HG03442 (cell line): ENCODE measurements at regions not wholly inside any gene's neighbourhood (a gene's known extent, or its start where the extent isn't known, plus 50 kb on each side); places are given as distances from the start of the nearest gene placed in this dataset.
"Not testable (repeated sequence)": the region's sequence is repeated elsewhere in the genome, so short reads cannot be mapped to it uniquely, and the experiment has no call there.

Source experiments
- ATAC-seq: cut with Tn5 transposase; IDR thresholded peaks from one replicate; pipeline ENCODE4 v1.9.1; 2021; ENCODE audit warnings: mild to moderate bottlenecking, moderate library complexity; ENCODE audit not compliant: unreplicated experiment

DNA sequence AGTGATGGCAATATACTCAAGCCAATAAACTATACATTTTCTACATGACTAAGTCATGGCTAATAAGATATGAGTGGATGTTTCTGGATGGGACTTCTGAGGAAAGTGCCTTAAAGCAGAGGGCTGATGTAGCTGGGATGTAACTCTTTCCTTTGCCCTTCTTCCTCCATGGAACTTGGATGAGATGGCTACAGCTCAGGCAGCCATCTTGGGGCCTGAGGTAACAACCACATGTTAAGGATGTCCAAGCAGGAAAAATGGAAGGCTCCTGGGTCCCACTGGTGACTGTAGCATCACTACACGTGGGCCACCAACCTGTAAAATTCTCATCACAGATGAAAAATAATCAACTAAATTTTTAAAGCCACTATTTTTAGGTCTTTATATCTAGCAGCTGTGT, 54.4 kb upstream of the GRIP1 start:
- no peak for ATAC-seq

- ATAC-seq: no peak
These were observed 55.0 kb upstream of the GRIP1 start for GRCh38 chr12:66733839-66734238.

GRCh38 chr12:66735275-66735674, 56.4 kb upstream of the GRIP1 start:
- no peak for ATAC-seq

DNA sequence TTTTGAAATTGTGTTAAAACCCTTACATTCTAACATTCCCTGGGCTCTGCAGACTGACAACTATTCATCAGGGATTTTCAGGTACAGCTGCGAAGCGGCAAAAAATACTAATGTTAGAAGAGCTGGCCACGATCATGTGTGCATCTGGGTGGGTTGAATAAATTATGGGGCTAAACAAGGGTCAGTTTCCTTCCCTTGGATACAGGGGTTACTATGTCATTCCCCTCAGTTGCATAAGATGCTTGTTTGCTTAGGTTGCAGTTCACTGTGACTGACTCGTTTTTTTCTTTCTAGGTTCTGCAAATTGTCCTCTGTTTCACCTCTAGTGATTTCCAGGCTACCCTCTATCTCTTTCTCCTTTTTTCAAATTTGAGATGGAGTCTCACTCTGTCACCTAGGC, 58.1 kb upstream of the GRIP1 start:
- no peak for ATAC-seq

DNA sequence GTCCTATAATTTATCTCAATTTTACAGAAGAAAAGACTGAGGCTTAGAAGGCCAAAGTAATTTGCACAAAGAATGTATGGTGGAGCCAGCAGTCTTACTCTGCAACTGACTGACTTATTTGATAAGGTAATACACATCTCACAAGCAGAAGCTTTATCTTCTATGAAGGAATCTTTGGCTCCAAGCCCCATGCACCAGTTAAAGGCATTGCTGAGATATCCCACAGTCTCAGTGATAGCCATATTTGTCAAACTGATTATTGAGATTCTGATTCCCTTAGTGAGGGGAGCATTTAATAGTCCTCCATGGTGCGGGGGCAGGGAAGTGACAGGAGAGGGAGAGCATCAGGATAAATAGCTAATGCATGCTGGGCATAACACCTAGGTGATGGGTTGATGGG, 60.4 kb upstream of the GRIP1 start:
- ATAC-seq: no peak

- no peak for ATAC-seq
These were observed 61.2 kb upstream of the GRIP1 start for GRCh38 chr12:66739940-66740651.

- no peak for ATAC-seq
These were observed 61.9 kb upstream of the GRIP1 start for GRCh38 chr12:66740732-66741131.

- ATAC-seq: no peak
These were observed 63.0 kb upstream of the GRIP1 start for GRCh38 chr12:66741919-66742318.

- no peak for ATAC-seq
These were observed 63.9 kb upstream of the GRIP1 start for GRCh38 chr12:66742508-66743367.

- ATAC-seq: no peak
These were observed 65.6 kb upstream of the GRIP1 start for GRCh38 chr12:66744461-66744860.

DNA sequence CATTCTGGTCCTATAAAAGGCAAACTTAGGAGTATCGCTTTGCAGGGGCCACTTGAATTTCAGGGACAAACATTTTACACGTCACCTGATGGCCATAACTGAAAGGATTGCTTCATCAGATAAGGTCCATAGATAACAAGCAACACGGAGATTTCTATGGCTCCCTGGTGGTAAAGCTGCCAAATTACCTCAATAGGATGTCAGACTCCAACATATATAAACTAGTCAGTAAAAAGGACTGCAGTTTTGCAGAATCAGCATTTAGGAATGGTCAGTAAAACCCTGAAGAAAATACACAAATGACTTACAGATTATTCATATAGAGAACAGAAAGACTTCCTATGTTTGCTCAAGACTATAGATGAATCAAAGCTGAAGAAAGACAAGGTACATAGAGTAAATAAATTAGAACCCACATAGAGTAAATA, 66.1 kb upstream of the GRIP1 start:
- no peak for ATAC-seq

GRCh38 chr12:66746489-66747201, 67.8 kb upstream of the GRIP1 start:
- ATAC-seq: no peak

- no peak for ATAC-seq
These were observed 72.7 kb upstream of the GRIP1 start for GRCh38 chr12:66751432-66752113.

- no peak for ATAC-seq
These were observed 74.9 kb upstream of the GRIP1 start for GRCh38 chr12:66753810-66754209.

- ATAC-seq: no peak
These were observed 77.0 kb upstream of the GRIP1 start for GRCh38 chr12:66755727-66756395.

DNA sequence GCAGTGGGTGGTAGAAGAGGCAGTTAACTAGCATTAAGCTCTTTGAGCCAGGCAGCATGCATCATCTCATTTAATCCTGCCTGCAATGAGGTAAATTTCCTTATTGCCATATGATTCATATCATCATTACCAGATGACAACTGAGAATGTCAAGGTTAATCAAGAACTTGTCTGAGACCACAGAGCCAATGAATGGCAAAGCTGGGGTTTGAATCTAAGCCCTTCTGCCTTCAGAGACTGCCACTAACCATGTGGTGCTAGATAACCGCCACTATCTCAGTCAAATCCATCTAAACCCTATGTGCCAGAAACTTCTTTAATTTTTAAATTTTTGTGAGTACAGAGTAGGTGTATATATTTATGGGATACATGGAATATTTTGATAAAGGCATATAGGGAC, 77.8 kb upstream of the GRIP1 start:
- ATAC-seq: no peak

DNA sequence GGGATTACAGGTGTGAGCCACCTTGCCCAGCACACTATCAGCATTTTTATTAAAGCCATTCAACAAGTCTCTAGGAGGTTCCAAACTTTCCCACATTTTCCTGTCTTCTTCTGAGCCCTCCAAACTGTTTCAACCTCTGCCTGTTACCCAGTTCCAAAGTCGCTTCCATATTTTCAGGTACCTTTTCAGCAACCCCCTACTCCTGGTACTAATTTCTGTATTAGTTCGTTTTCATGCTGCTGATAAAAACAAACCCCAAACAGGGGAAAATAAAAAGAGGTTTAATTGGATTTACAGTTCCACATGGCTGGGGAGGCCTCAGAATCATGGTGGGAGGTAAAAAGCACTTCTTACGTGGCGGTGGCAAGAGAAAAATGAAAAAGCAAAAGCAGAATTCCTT, 81.2 kb upstream of the GRIP1 start:
- not testable (repeated sequence) for ATAC-seq

DNA sequence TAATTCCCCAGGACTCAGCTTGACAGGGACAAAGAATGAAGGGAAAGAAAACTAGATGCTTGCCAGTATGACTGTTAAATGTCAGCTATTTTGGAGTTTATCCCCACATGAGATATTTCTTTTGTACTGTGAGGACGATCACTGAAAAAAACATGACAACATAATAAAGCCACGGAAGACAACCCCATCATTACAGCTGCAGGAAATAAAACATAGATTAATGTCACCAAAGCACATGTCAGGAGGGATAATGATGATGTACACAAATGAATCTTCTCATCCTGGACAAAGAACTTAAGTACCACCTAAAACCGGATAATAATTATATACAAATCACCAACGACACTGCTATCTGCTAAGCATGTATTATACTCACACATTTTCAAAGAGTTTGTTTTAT, 84.6 kb upstream of the GRIP1 start:
- ATAC-seq: no peak

DNA sequence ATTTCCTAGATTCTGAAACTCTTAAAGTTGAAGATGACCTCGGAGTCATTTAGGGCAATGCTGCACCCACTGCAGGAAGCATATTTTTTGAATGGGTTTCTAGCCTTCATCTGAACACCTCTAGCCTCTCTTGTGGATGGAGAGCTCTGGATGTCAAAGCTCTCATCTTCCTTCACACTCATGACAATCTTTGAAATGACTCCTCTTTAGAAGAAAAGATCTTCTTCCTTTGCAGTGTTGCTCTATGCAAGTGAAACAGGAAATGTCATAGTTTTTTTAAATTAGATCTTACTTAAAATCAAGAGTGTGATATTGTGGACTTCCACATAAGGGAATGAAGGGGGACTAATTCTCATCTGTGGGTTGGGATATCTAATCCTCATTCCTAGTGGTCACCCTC, 86.3 kb upstream of the GRIP1 start:
- ATAC-seq: no peak

DNA sequence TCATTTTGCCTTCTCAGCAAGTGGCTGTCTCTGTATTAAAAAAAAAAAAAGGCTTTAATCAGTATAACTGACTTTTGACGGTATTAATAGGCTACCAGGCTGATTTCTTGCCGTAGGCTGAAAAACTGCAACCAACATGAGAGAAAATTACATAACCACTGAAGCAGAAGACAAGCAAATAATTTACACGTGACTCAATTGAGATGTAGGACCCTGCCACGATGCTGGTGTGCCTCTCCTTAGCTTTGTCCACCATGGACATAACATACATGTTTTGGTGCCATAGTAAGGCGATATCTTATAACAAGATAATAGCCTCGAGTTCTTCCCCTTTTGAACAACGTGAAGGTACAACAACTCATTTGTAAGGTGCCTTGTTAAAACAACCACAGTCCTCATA, 88.7 kb upstream of the GRIP1 start:
- ATAC-seq: no peak

DNA sequence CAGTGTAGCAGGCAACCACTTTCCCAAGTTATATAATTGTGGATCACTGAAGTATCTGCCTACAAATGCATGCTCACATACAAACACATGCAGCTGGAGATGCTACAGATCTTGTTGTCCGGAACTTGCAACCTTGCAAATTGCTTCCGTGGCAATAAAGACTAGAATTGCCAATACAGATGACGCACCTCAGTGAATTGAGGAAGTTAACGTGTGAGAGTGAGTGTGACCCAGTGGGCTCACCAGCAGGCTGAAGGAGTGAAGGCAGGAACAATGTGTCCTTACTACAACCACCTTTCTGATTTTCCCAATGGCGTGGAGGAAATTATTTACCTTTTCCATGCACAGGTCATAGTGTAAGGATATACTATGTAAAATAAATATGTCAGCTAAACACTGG, 89.4 kb upstream of the GRIP1 start:
- ATAC-seq: no peak
